ENCODE measurements at regions not wholly inside any gene's neighbourhood (a gene's known extent, or its start where the extent isn't known, plus 50 kb on each side); places are given as distances from the start of the nearest gene placed in this dataset.

- DNase-seq (ENCODE audit: low read depth in 1 of 2, low spot score in 2 of 2) (no peak), FAIRE-seq (no peak)
- H3K27me3 ChIP-seq (replicated peaks in 1 of 4; ENCODE audit: control insufficient read depth in 3 of 4, extremely low read depth in 1 of 4, insufficient read depth in 3 of 4, low read length in 3 of 4) = no peaks in the 10 kb centered on the region
- no peak overlapping the region for H3K4me2 ChIP-seq (ENCODE audit: insufficient read depth in 1 of 2, low read depth in 2 of 2, low read length in 2 of 2)
- ChIA-PET POLR2A (ENCODE audit: partially characterized antibody) (no interaction called here), CTCF (ENCODE audit: partially characterized antibody) (no interaction called here)
- H3K36me3 ChIP-seq (ENCODE audit: control insufficient read depth in 2 of 4, insufficient read depth in 4 of 4, low read length in 3 of 4) = no peaks in the 10 kb centered on the region
- H3K79me2 ChIP-seq (ENCODE audit: control insufficient read depth in 1 of 2, insufficient read depth in 2 of 2, low read length in 2 of 2) = no peaks in the 10 kb centered on the region
- H3K27ac ChIP-seq (ENCODE audit: low read depth, low read length) = no peak overlapping the region
- H4K20me1 ChIP-seq (replicated peaks in 1 of 2; ENCODE audit: control insufficient read depth in 1 of 2, insufficient read depth in 2 of 2, low read length in 2 of 2) = no peaks in the 10 kb centered on the region
- no peak overlapping the region for H3K23ac ChIP-seq (ENCODE audit: insufficient read length)
- H3K56ac ChIP-seq (replicated peaks; ENCODE audit: insufficient read length, low read depth, low read length) = no peak overlapping the region
- no peak overlapping the region for H2BK5ac ChIP-seq (ENCODE audit: low read depth, low read length)
- no peak overlapping the region for H4K8ac ChIP-seq (ENCODE audit: extremely low read depth, insufficient read depth, low read length)
- H2BK12ac ChIP-seq (ENCODE audit: low read depth, low read length) = no peak overlapping the region
- no peaks in the 10 kb centered on the region for H3K79me1 ChIP-seq (ENCODE audit: low read depth, low read length)
- H3K9me3 ChIP-seq (ENCODE audit: insufficient read depth in 2 of 2, low read depth in 1 of 2, low read length in 1 of 2) = peaks cover 0 to 5% of the 10 kb centered on the region in 2 experiments; a peak in 1 of 4 replicates
- H4K5ac ChIP-seq (ENCODE audit: insufficient read length, low read depth, low read length) = no peak overlapping the region
- no peak overlapping the region for H3K18ac ChIP-seq (ENCODE audit: extremely low read depth, low read length)
- no peak overlapping the region for H2AK5ac ChIP-seq (ENCODE audit: low read depth, low read length)
- WGBS, 2 experiments (ENCODE audit: extremely low coverage in 1 of 2, insufficient coverage in 1 of 2, insufficient read length in 1 of 2, insufficient replicate concordance in 2 of 2, low coverage in 1 of 2, low lambda C conversion rate in 2 of 2, missing lambda C conversion rate in 1 of 2) = 81% methylated on average over 1 of the region's 1 CpG; no CpG with 5 or more reads in 1 of the 2 experiments
- no peak overlapping the region for H3K4me3 ChIP-seq (ENCODE audit: extremely low read depth in 1 of 4, insufficient read depth in 2 of 4, low read depth in 3 of 4, low read length in 4 of 4)
- no peak overlapping the region for H4K91ac ChIP-seq (replicated peaks; ENCODE audit: insufficient read length, low read length)
- no peaks in the 10 kb centered on the region for H3K4me1 ChIP-seq (replicated peaks in 1 of 4; ENCODE audit: control insufficient read depth in 3 of 4, insufficient read depth in 4 of 4, low read length in 3 of 4)
- H3K9ac ChIP-seq (replicated peaks in 1 of 4; ENCODE audit: extremely low read depth in 1 of 4, low read depth in 3 of 4, low read length in 3 of 4) = no peak overlapping the region
- no peak overlapping the region for H3K14ac ChIP-seq (ENCODE audit: insufficient read length)
- no peak overlapping the region for H3K4ac ChIP-seq (replicated peaks; ENCODE audit: insufficient read length, low read depth, low read length)
- H2BK15ac ChIP-seq (ENCODE audit: low read length) = no peak overlapping the region
- no peaks in the 10 kb centered on the region for H3K23me2 ChIP-seq (ENCODE audit: low read depth, low read length)
- no peak overlapping the region for H2BK120ac ChIP-seq (replicated peaks; ENCODE audit: low read depth, low read length)
- H2AFZ ChIP-seq (ENCODE audit: low read length) = no peak overlapping the region
- no peak overlapping the region for H2BK20ac ChIP-seq (ENCODE audit: low read length)
- no peak for TF ChIP-seq RBBP5 (IDR thresholded peaks at IDR 0.05; ENCODE audit: borderline replicate concordance, low read depth, low read length)
- no peak for TF ChIP-seq KDM4A (IDR thresholded peaks at IDR 0.05; ENCODE audit: low read depth, low read length, severe bottlenecking)
- TF ChIP-seq TCF12 (IDR thresholded peaks at IDR 0.05; ENCODE audit: low read depth, low read length) = no peak
- TF ChIP-seq GTF2F1 (IDR thresholded peaks at IDR 0.05; ENCODE audit: borderline replicate concordance, low read depth, low read length) = no peak
- TF ChIP-seq RAD21 (IDR thresholded peaks at IDR 0.05 in 1 of 2, conservative IDR thresholded peaks at IDR 0.05 in 1 of 2; ENCODE audit: low read depth in 2 of 2, low read length in 2 of 2) = no peak
- TF ChIP-seq ATF3 (IDR thresholded peaks at IDR 0.05; ENCODE audit: insufficient read depth, low read depth, low read length) = no peak
- TF ChIP-seq E2F6 (IDR thresholded peaks at IDR 0.05) = no peak
- TF ChIP-seq CHD1 (IDR thresholded peaks at IDR 0.05; ENCODE audit: low read depth, low read length) = no peak
- no peak for TF ChIP-seq FOSL1 (IDR thresholded peaks at IDR 0.05; ENCODE audit: insufficient read depth, low read depth, low read length)
- no peak for TF ChIP-seq POLR2A (IDR thresholded peaks at IDR 0.05; ENCODE audit: control extremely low read depth in 1 of 2, low read depth in 2 of 2, low read length in 2 of 2)
- no peak for TF ChIP-seq PHF8 (conservative IDR thresholded peaks at IDR 0.05; ENCODE audit: low read depth, low read length)
Observed at GRCh38 chr13:74202129-74202813, 68.1 kb upstream of the KLF12 start.
